ENCODE measurements at regions not wholly inside any gene's neighbourhood (a gene's known extent, or its start where the extent isn't known, plus 50 kb on each side); places are given as distances from the start of the nearest gene placed in this dataset.

DNA sequence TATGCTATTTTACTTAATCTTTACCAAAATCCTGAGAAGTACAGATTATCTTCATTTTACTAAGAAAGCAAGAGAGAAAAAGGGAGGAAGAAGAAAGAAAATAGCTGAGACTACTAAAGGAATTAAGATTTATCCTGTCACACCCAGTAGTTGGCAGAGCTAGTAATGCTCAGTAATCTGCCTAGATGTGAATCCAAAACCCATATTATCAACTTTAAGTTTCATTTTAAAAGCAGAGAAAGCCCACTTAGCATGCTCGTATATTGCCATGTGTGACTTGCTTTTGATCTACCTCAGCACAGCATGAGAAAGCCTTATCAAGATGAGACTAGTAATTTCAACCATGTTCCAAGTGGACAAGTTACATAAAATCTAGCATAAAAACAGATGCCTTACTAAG lies 451.5 kb downstream of the TENT5A start:
- H3K4me2 ChIP-seq = no peak overlapping the region
- H3K9me3 ChIP-seq = no peaks in the 10 kb centered on the region
- FAIRE-seq (no peak), ATAC-seq (no peak), DNase-seq (ENCODE audit: low read depth in 1 of 2, low spot score in 1 of 2) (no peak)
- no peak overlapping the region for H3K27ac ChIP-seq
- 47% methylated on average over 1 of the region's 1 CpG for WGBS (ENCODE audit: missing lambda C conversion rate)
- TF ChIP-seq CEBPB (IDR thresholded peaks at IDR 0.05) = no peak
- no peak for TF ChIP-seq TP53 (CRISPR knock-in tag; IDR thresholded peaks at IDR 0.05)
- TF ChIP-seq PHF8 (IDR thresholded peaks at IDR 0.05; ENCODE audit: borderline replicate concordance, low read depth) = no peak
- TF ChIP-seq, protein P1, sequence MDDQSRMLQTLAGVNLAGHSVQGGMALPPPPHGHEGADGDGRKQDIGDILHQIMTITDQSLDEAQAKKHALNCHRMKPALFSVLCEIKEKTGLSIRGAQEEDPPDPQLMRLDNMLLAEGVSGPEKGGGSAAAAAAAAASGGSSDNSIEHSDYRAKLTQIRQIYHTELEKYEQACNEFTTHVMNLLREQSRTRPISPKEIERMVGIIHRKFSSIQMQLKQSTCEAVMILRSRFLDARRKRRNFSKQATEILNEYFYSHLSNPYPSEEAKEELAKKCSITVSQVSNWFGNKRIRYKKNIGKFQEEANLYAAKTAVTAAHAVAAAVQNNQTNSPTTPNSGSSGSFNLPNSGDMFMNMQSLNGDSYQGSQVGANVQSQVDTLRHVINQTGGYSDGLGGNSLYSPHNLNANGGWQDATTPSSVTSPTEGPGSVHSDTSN (IDR thresholded peaks at IDR 0.05) = no peak
- no peak for TF ChIP-seq E2F6 (IDR thresholded peaks at IDR 0.05; ENCODE audit: borderline replicate concordance, low read depth)
- TF ChIP-seq ZSCAN20 (CRISPR knock-in tag; IDR thresholded peaks at IDR 0.05) = no peak
- no peak for TF ChIP-seq RCOR1 (IDR thresholded peaks at IDR 0.05; ENCODE audit: low read depth, low read length)
- no peak for TF ChIP-seq POLR2A (IDR thresholded peaks at IDR 0.05; ENCODE audit: low read length)
- TF ChIP-seq FOSL2 (IDR thresholded peaks at IDR 0.05) = no peak
- TF ChIP-seq FOSL2 (CRISPR knock-in tag; IDR thresholded peaks at IDR 0.05) = no peak
- no peaks in the 10 kb centered on the region for H3K4me1 ChIP-seq
- ChIA-PET CTCF (no interaction called here), POLR2A (no interaction called here)
- no peak overlapping the region for H3K4me3 ChIP-seq

GRCh38 chr6:81298751-81299150 lies 453.7 kb downstream of the TENT5A start:
- TF ChIP-seq KDM5A (IDR thresholded peaks at IDR 0.05) (no peak), NPAS2 (CRISPR knock-in tag; IDR thresholded peaks at IDR 0.05; ENCODE audit: borderline replicate concordance) (no peak), ZNF302 (CRISPR knock-in tag; IDR thresholded peaks at IDR 0.05) (no peak), POLR2AphosphoS2 (conservative IDR thresholded peaks at IDR 0.05; ENCODE audit: low read length) (no peak), EHMT2 (IDR thresholded peaks at IDR 0.05; ENCODE audit: low read depth) (no peak), ZSCAN20 (CRISPR knock-in tag; IDR thresholded peaks at IDR 0.05) (no peak), POLR2A (IDR thresholded peaks at IDR 0.05; ENCODE audit: low read length) (no peak), ATOH8 (CRISPR knock-in tag; IDR thresholded peaks at IDR 0.05; ENCODE audit: low read depth) (no peak), CTCF (IDR thresholded peaks at IDR 0.05) (no peak), HEYL (CRISPR knock-in tag; IDR thresholded peaks at IDR 0.05) (no peak), BCL3 (IDR thresholded peaks at IDR 0.05) (no peak), HDAC2 (IDR thresholded peaks at IDR 0.05) (no peak), CBX2 (IDR thresholded peaks at IDR 0.05; ENCODE audit: borderline replicate concordance, low read depth) (no peak), GATA3 (IDR thresholded peaks at IDR 0.05; ENCODE audit: borderline replicate concordance) (no peak), PHF8 (IDR thresholded peaks at IDR 0.05; ENCODE audit: borderline replicate concordance, low read depth) (no peak), RFX5 (IDR thresholded peaks at IDR 0.05) (no peak)
- TF ChIP-seq, protein P2, sequence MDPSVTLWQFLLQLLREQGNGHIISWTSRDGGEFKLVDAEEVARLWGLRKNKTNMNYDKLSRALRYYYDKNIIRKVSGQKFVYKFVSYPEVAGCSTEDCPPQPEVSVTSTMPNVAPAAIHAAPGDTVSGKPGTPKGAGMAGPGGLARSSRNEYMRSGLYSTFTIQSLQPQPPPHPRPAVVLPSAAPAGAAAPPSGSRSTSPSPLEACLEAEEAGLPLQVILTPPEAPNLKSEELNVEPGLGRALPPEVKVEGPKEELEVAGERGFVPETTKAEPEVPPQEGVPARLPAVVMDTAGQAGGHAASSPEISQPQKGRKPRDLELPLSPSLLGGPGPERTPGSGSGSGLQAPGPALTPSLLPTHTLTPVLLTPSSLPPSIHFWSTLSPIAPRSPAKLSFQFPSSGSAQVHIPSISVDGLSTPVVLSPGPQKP (IDR thresholded peaks at IDR 0.05; ENCODE audit: low read depth, low read length) = no peak
- TF ChIP-seq, protein P3, sequence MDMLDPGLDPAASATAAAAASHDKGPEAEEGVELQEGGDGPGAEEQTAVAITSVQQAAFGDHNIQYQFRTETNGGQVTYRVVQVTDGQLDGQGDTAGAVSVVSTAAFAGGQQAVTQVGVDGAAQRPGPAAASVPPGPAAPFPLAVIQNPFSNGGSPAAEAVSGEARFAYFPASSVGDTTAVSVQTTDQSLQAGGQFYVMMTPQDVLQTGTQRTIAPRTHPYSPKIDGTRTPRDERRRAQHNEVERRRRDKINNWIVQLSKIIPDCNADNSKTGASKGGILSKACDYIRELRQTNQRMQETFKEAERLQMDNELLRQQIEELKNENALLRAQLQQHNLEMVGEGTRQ (IDR thresholded peaks at IDR 0.05) = no peak
- TF ChIP-seq, protein P4, sequence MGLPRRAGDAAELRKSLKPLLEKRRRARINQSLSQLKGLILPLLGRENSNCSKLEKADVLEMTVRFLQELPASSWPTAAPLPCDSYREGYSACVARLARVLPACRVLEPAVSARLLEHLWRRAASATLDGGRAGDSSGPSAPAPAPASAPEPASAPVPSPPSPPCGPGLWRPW (IDR thresholded peaks at IDR 0.05) = no peak
- no peak for FAIRE-seq
- H3K4me3 ChIP-seq = no peak overlapping the region

More at GRCh38 chr6:81298751-81299150, 453.7 kb downstream of the TENT5A start:
- ATAC-seq (no peak), DNase-seq (ENCODE audit: low read depth in 1 of 2, low spot score in 1 of 2) (no peak)
- Histone ChIP-seq H3K27ac (no peak overlapping the region), H3K4me2 (no peak overlapping the region), H3K4me1 (no peaks in the 10 kb centered on the region), H3K9me3 (no peaks in the 10 kb centered on the region)
- ChIA-PET CTCF (no interaction called here), POLR2A (no interaction called here)
- WGBS (ENCODE audit: missing lambda C conversion rate) = 77% methylated on average over 3 of the region's 3 CpGs
